Erythroblast (primary cell): ENCODE measurements at regions not wholly inside any gene's neighbourhood (a gene's known extent, or its start where the extent isn't known, plus 50 kb on each side); places are given as distances from the start of the nearest gene placed in this dataset.

ENCODE experiments used
- GATA1 ChIP-seq: IDR thresholded peaks from 2 replicates; pipeline ENCODE4 v1.6.1; 2011; ENCODE audit warnings: low read depth, mild to moderate bottlenecking, control low read depth, low read length, moderate library complexity
- POLR2A ChIP-seq: IDR thresholded peaks from 2 replicates; pipeline ENCODE4 v1.6.1; 2011; ENCODE audit warnings: mild to moderate bottlenecking, low read length

DNA sequence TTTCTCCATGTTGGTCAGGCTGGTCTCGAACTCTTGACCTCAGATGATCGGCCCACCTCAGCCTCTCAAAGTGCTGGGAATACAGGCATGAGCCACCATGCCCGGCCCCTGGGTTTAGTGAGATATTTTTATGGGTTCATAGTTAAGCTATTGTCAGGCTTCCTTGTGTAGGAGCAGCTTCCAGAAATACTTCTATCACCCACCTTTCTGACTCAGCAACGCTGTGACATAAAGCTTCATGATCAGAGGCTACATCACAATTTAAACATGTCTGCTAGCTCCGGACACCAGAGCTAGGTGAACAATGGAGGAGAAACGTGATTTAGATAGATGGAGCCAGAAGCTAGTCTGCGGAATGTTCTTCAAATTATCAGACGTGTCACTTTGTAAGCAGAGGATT, 295.8 kb upstream of the LYZL1 start:
- TF ChIP-seq POLR2A (no peak), GATA1 (no peak)
